ENCODE measurements at regions not wholly inside any gene's neighbourhood (a gene's known extent, or its start where the extent isn't known, plus 50 kb on each side); places are given as distances from the start of the nearest gene placed in this dataset.

DNA sequence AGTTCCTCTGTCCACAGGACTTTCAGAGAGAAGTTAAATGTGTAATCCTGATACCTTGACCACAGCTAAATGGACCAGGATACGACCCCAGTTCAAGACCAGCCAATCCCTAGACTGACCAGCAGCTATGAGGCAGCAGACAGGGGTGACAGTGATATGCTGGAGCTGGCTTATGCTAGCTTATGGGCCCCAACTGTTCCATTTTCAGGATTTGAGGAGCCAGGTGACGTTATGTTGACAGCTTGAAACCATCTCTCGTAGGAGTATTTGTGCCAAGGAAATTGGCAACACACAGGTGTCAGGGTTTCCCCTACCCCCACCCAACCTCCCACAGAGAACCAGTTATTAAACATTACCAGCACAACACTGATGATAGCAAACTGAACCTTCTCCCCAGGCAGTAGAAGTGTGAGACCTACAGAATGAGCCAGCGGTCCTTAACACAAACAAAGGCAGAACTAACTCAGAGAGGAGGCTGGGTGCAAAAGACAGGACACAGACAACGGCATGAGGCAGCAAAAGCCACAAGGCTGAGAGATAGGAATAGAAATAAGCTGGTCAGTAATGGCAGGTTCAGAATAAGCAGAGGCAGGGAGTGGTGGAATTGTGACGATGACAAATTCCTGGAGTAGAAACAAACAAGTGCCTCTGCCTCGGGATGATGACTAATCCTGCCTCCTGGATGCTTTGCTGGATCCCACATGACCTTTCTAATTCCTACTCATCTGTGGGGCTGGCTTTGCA lies 85.6 kb upstream of the CPEB2 start:
- no peaks in the 10 kb centered on the region for H3K4me1 ChIP-seq
- intact Hi-C loops (cut with DNase I), result loop anchor here (10.0 kb wide), 1 partner anchor 92 kb away; no protein-coding TSS in a partner anchor
- H3K9me3 ChIP-seq, result no peaks in the 10 kb centered on the region
- no peaks in the 10 kb centered on the region for H3K36me3 ChIP-seq
- peak; percentile 56 for ATAC-seq
- no peak overlapping the region for H3K4me3 ChIP-seq
- TF ChIP-seq CTCF (IDR thresholded peaks at IDR 0.05), result no peak
- H3K27me3 ChIP-seq (ENCODE audit: low read depth), result no peaks in the 10 kb centered on the region
- DNase-seq, result no peak
- no peak overlapping the region for H3K27ac ChIP-seq

- DNase-seq (no peak), ATAC-seq (peak in 1 of 2 donors; percentile 25)
- no peaks in the 10 kb centered on the region for H3K9me3 ChIP-seq
- intact Hi-C loops (cut with DNase I), result loop anchor here (10.0 kb wide), 1 partner anchor 92 kb away; no protein-coding TSS in a partner anchor
- no peak for TF ChIP-seq CTCF (IDR thresholded peaks at IDR 0.05)
- no peaks in the 10 kb centered on the region for H3K4me1 ChIP-seq
- no peak overlapping the region for H3K4me3 ChIP-seq
- no peaks in the 10 kb centered on the region for H3K36me3 ChIP-seq
- H3K27me3 ChIP-seq (ENCODE audit: low read depth), result no peaks in the 10 kb centered on the region
- no peak overlapping the region for H3K27ac ChIP-seq
Observed at GRCh38 chr4:14917298-14917633, 85.0 kb upstream of the CPEB2 start.

- Histone ChIP-seq H3K9me3 (no peaks in the 10 kb centered on the region), H3K27me3 (ENCODE audit: low read depth) (no peaks in the 10 kb centered on the region), H3K4me1 (no peaks in the 10 kb centered on the region), H3K4me3 (no peak overlapping the region), H3K27ac (no peak overlapping the region), H3K36me3 (no peaks in the 10 kb centered on the region)
- intact Hi-C loops (cut with DNase I), result loop anchor here (10.0 kb wide), 1 partner anchor 94 kb away; no protein-coding TSS in a partner anchor
- ATAC-seq, result no peak
- no peak for TF ChIP-seq CTCF (IDR thresholded peaks at IDR 0.05)
- DNase-seq, result no peak
Observed at GRCh38 chr4:14918336-14918735, 83.9 kb upstream of the CPEB2 start.

GRCh38 chr4:14919785-14920184 lies 82.5 kb upstream of the CPEB2 start:
- Histone ChIP-seq H3K9me3 (no peaks in the 10 kb centered on the region), H3K27ac (no peak overlapping the region), H3K36me3 (no peaks in the 10 kb centered on the region), H3K4me1 (no peaks in the 10 kb centered on the region), H3K4me3 (no peak overlapping the region), H3K27me3 (ENCODE audit: low read depth) (no peaks in the 10 kb centered on the region)
- TF ChIP-seq CTCF (IDR thresholded peaks at IDR 0.05), result no peak
- ATAC-seq (no peak), DNase-seq (no peak)
- intact Hi-C loops (cut with DNase I), result loop anchor here (10.0 kb wide), 1 partner anchor 95 kb away; no protein-coding TSS in a partner anchor

DNA sequence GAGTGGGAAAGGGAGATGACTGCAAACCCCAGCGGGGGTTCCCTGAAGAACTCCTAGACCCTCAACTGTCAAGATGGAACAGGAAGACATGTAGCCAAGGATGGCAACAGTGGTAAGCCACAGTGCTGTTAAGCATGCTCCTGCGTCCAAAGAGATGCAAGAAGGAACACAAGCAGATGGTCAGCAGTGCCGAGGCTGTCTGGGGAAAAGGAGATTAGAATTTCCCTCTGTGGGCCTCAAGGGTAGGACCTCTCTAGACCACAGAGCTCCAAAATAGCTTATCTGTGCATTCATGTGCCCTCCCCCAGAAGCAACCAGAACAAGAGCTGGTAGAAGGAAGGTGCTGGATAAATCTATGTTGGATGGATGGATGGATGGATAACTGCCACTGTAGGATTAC lies 82.0 kb upstream of the CPEB2 start:
- no peak overlapping the region for H3K27ac ChIP-seq
- intact Hi-C loops (cut with DNase I), result no loop called here
- H3K27me3 ChIP-seq (ENCODE audit: low read depth), result no peaks in the 10 kb centered on the region
- ATAC-seq, result no peak
- no peak overlapping the region for H3K4me3 ChIP-seq
- H3K9me3 ChIP-seq, result no peaks in the 10 kb centered on the region
- no peaks in the 10 kb centered on the region for H3K4me1 ChIP-seq
- TF ChIP-seq CTCF (IDR thresholded peaks at IDR 0.05), result no peak
- DNase-seq, result no peak
- no peaks in the 10 kb centered on the region for H3K36me3 ChIP-seq

Data from lower lobe of right lung (tissue), 2 donors.